ENCODE measurements at regions not wholly inside any gene's neighbourhood (a gene's known extent, or its start where the extent isn't known, plus 50 kb on each side); places are given as distances from the start of the nearest gene placed in this dataset.
"Not testable (repeated sequence)": the region's sequence is repeated elsewhere in the genome, so short reads cannot be mapped to it uniquely, and the experiment has no call there.

GRCh38 chr5:127133071-127133470 is 59.8 kb upstream of the C5orf63 start:
- no peak for DNase-seq (ENCODE audit: low spot score)

DNA sequence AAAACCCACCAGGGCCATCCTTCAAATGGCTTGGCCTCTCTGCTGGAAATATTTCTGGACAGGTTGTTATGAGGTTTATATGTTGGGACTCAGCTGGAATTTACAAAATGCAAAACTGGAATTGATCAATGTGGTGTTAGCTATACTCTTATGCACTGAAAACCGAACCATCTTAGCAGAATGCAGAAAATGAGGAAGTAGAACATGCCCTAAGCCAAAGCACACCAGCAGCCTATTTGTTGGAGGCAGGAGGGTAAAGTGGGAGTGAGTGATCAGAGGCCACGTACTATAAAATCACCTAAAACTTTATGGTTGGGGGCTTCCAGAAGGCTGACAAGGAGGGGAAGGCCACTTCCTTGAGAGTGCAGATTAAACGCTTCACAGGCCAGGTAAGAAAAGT is 63.6 kb upstream of the C5orf63 start:
- DNase-seq (ENCODE audit: low spot score), result no peak

- DNase-seq (ENCODE audit: low spot score), result no peak
Observed at GRCh38 chr5:127143722-127144121, 70.4 kb upstream of the C5orf63 start.

GRCh38 chr5:127153031-127153430 is 79.7 kb upstream of the C5orf63 start:
- no peak for DNase-seq (ENCODE audit: low spot score)

DNA sequence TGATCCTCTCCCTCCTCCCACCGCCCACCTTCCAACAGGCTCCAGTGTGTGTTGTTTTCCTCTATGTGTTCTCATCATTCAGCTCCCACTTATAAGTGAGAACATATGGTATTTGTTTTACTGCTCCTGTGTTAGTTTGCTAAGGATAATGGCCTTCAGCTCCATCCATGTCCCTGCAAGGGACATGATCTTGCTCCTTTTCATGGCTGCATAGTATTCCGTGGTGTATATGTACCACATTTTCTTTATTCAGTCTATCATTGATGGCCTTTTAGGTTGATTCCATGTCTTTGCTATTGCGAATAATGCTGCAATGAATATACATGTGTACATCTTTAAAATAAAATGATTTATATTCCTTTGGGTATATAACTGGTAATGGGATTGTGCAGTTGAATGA is 80.2 kb upstream of the C5orf63 start:
- no peak for DNase-seq (ENCODE audit: low spot score)

DNA sequence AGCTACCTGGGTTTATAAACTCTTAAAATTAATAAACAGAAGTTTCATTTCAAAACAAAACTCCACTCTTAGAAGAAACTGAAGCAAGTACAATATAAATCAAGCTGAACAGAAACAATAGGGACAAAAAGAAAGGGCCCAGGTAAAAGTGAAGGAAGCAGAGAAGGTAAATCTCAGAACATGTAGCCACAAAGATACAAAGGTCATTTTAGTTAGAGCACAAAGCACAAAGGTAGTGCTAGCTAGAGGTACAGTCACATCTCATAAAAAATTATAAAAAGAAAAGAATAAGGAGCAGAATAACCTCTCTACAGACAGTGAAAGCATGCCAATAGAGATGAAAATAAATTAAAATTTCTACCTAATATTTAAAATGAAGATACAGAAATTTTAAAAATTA is 90.4 kb upstream of the C5orf63 start:
- DNase-seq (ENCODE audit: low spot score), result no peak

GRCh38 chr5:127170918-127171600 is 97.8 kb upstream of the C5orf63 start:
- no peak for DNase-seq (ENCODE audit: low spot score)

DNA sequence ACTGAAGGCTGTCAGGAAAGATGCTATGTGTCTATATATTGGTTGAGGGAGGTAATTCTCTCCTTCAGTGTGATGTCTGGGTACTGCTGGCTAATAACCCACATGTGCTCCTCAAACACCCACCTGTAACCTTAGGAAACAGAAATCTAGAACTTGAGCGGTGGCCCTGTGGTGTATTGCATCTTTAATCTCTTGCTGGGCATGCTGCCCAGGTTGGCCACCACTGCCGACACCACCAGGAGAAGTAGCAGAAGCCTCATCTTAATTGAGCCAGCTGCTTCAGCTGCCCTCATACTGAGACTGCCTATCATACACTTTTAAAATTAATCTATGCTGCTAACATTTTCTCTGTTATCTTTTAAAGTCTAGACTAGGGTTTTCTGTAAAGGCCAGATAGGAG is 103.5 kb upstream of the C5orf63 start:
- no peak for DNase-seq (ENCODE audit: low spot score)

DNA sequence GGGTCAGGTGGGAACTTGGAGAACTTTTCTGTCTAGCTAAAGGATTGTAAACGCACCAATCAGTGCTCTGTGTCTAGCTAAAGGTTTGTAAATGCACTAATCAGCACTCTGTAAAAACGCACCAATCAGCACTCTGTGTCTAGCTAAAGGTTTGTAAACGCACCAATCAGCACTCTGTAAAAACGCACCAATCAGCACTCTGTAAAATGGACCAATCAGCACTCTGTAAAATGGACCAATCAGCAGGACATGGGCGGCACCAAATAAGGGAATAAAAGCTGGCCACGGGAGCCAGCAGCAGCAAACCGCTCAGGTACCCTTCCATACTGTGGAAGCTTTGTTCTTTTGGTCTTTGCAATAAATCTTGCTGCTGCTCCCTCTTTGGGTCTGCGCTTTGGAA is 108.0 kb upstream of the MEGF10 start:
- DNase-seq (ENCODE audit: low spot score), result not testable (repeated sequence)

DNA sequence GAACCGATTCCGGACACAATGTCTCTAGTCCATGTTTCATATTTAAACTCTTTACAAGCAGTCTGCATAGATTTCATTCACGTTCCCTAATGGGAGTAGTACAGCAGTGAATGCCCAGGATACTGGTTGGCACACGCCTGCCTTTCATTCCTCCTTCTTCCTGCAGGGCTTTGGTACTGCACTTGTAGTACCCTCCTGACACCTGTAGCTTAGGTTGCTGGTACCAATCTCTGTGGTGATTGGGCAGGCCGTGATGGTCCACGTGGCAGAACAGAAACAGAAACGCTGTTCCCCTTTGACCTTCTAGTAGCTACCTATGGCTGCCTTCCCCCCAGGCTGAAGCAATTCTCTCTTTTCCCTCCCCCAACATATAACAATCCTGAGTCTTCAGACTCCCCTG is 107.3 kb upstream of the MEGF10 start:
- DNase-seq (ENCODE audit: low spot score), result no peak

GRCh38 chr5:127184851-127185250 is 105.7 kb upstream of the MEGF10 start:
- no peak for DNase-seq (ENCODE audit: low spot score)

DNA sequence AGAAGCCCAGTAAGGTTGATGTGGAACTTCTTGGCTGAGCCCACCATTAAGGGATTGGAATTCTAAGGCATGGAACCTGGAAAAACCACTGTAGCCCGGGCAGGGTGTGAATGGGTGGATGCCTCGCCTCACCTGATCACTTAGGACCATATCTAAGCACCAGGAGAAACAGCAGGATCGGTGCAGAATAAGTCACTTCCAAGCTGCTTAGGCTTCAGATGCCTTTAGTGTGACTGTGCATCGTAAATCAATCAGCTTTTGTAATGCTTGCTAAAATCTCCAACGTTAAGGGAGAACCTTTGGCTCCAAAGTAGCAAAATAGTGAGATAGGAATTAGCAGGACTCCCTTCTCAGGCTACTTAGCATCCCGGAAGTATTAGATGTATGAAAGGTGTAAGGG is 103.9 kb upstream of the MEGF10 start:
- peak; percentile 26 for DNase-seq (ENCODE audit: low spot score)

DNA sequence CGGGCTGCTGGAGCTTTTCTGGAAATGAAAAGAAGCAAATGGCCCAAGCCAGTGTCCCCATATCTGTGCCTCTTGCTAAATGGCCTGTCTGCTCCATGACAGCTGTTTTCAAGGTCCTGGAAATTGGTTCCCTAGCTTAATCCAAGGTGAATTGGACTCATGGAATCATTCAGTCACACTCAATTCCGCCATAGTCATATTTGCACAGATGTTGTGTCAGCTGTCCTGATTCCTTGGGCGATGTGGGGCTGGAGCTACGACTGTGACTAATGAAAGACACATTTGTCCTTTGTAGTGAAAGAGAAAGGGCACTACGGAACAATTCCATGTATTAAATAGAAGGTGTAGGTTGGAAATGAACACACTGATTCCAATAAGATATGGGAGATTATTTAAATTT is 102.9 kb upstream of the MEGF10 start:
- DNase-seq (ENCODE audit: low spot score), result no peak

- no peak for DNase-seq (ENCODE audit: low spot score)
Observed at GRCh38 chr5:127192150-127192549, 98.4 kb upstream of the MEGF10 start.

DNA sequence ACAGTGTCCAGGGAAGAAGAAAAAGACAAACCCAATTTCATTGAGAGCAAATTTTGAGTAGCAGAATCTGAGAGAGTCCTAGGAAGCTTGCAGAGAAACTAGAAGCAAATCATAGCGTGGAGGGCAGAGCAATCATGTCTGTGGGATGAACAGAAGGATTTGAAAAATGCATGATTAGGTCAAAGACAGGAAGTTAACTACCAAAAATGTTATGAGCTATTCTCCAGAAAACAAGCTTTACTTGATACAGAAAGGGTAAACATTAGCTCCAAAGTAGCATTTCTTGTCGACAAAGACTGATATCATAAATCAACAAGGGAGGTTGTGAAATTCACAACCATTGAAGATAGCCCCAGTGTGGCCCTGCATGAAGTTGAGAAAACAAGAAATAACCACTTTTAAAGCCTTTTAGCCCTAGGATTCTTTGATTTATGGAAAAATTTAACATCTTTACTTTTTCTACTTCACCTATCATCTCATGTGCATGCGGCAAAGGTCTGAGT is 97.7 kb upstream of the MEGF10 start:
- DNase-seq (ENCODE audit: low spot score), result no peak

DNA sequence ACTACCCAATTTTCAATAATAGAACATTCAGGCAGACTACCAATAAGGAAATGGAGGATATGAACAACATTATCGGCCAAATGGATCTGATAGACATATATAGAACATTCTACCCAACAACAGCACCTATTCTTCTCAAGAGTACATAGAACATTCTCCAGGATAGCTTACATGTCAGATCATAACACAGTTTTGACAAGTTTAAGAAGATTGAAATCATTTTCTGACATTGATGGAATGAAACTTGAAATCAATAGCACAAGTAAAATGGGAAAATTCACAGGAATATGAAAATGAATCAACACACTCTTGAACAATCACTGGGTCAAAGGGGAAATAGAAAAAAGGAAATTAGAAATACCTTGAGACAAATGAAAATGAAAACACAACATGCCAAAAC is 94.6 kb upstream of the MEGF10 start:
- no peak for DNase-seq (ENCODE audit: low spot score)

DNA sequence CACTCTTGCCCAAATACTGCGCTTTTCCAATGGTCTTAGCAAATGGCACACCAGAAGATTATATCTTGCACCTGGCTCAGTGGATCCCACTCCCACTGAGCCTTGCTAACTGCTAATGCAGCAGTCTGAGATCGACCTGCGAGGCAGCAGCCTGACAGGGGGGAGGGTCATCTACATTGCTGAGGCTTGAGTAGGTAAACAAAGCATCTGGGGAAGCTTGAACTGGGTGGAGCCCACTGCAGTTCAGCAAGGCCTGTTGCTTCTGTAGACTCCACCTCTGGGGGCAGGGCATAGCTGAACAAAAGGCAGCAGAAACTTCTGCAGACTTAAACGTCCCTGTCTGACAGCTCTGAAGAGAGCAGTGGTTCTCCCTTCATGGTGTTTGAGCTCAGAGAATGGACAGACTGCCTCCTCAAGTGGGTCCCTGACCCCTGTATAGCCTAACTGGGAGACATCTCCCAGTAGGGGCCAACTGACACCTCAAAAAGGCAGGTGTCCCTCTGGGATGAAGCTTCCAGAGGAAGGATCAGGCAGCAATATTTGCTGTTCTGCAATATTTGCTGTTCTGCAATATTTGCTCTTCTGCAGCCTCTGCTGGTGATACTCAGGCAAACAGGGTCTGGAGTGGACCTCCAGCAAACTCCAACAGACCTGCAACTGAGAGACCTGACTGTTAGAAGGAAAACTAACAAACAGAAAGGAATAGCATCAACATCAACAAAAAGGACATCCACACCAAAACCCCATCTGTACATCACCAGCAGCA is 93.0 kb upstream of the MEGF10 start:
- DNase-seq (ENCODE audit: low spot score), result not testable (repeated sequence)

- DNase-seq (ENCODE audit: low spot score), result not testable (repeated sequence)
Observed at GRCh38 chr5:127202738-127203137, 87.9 kb upstream of the MEGF10 start.

GRCh38 chr5:127203818-127204217 is 86.8 kb upstream of the MEGF10 start:
- DNase-seq (ENCODE audit: low spot score), result no peak

DNA sequence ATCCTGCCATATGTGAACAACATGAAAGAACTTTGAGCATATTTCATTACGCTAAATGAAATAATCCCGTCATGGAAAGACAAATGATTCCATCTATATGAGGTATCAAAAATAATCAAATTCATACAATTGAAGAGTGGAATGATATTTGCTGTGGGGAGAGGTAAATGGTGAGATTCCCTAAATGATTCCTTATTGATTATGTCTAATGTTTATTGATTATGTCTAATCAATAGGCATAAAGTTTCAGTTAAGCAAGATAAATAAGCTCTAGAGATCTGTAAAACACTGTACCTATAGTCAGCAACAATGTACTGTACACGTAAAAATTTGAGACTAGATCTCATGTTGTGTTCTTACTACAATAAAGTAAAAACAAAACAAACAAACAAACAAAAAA is 85.4 kb upstream of the MEGF10 start:
- no peak for DNase-seq (ENCODE audit: low spot score)

GRCh38 chr5:127206320-127207113 is 84.1 kb upstream of the MEGF10 start:
- peak; percentile 72 for DNase-seq (ENCODE audit: low spot score)

DNA sequence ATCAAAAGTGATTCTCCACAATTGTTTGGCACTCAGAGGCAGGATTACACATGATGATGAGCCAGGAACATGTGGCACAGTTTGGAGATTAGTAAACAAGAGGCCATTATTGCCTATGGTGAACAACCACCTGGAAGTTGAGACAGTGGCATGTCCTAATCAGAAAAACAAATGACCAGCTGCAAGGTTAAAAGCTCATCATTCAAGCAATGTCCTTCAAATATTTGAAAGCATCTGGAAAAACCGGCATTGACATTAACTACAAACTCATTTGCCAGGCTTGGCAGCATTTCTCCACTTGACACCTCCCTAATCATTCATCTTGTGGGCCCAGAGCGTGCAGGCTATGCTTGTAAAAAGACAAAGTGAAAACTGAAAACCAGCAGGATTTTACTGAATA is 80.6 kb upstream of the MEGF10 start:
- DNase-seq (ENCODE audit: low spot score), result no peak

DNA sequence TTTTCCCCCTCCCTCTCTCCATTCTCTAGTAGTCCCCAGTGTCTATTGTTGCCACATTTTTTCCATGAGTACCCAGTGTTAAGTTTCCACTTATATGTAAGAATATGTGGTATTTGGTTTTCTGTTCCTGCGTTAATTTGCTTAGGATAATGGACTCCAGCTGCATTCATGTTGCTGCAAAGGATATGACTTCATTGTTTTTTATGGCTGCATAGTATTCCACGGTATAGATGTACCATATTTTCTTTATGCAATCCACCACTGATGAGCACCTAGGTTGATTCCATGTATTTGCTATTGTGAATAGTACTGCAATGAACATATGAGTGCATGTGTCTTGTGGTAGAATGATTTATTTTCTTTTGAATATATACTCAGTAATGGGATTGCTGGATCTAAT is 77.4 kb upstream of the MEGF10 start:
- no peak for DNase-seq (ENCODE audit: low spot score)
